K562 (cell line): ENCODE measurements at regions not wholly inside any gene's neighbourhood (a gene's known extent, or its start where the extent isn't known, plus 50 kb on each side); places are given as distances from the start of the nearest gene placed in this dataset.

Experiments used
- ATAC-seq: fragments of 200-7000 bp; cut with Tn5 transposase; 3 replicates; pipeline ENCODE4 v1.9.1; 2020; ENCODE audit warnings: moderate library complexity
- BruUV-seq: library from RNA; stranded (reverse); fragments of 400-500 nt; replicated peaks from 2 replicates; lab custom pipeline; 2021; lab: Mats Ljungman, UMichigan
- CTCF ChIA-PET: fragments of 300-600 bp; formaldehyde crosslinking; extraction: SDS; loops from one replicate; lab custom pipeline; 2021; ENCODE audit warnings: low intra/inter-chr PET ratio; lab: Yijun Ruan, JAX
- POLR2A ChIA-PET: fragments of 300-600, 350-650 bp; sonication (Branson Sonifier 250); formaldehyde crosslinking; extraction: SDS; loops from one replicate; lab custom pipeline; 2021; ENCODE audit warnings: antibody characterized with exemption, inconsistent platforms; lab: Yijun Ruan, JAX
- DNase-seq, 4 experiments: peaks; one replicate each; pipeline versions ENCODE4 v3.0.0 to v3.0.0-alpha.2; 2011 to 2018; ENCODE audit warnings: low spot score in 3 of 4, mixed read lengths in 3 of 4; ENCODE audit errors: extremely low read depth in 1 of 4
- FAIRE-seq: peaks from 2 replicates; lab custom pipeline; 2011; peaks lifted over from hg19 to GRCh38; lab: Jason Lieb, UNC
- H2AFZ ChIP-seq: 2 replicates; pipeline ENCODE4 v1.6.0; 2011; ENCODE audit warnings: low read depth, low read length, control low read depth, inconsistent platforms
- H3K27ac ChIP-seq: fragments of 200-600 bp; 3 replicates; pipeline ENCODE4 v1.8.0; 2011; ENCODE audit warnings: low read depth, mild to moderate bottlenecking, control low read depth, inconsistent platforms, low read length, moderate library complexity, mixed read lengths; ENCODE audit errors: extremely low read depth
- H3K27me3 ChIP-seq, 2 experiments: fragments of 300-600 bp in 1 of 2; 2 replicates in 1 of 2; 3 replicates in 1 of 2; pipeline versions ENCODE4 v1.6.0 to v1.8.0; 2011; ENCODE audit warnings: inconsistent platforms in 2 of 2, low read length in 2 of 2, mild to moderate bottlenecking in 1 of 2, mixed read lengths in 1 of 2, moderate library complexity in 1 of 2; ENCODE audit not compliant: control insufficient read depth in 2 of 2, insufficient read depth in 2 of 2
- H3K36me3 ChIP-seq: fragments of 300-600 bp; 3 replicates; pipeline ENCODE4 v1.8.0; 2011; ENCODE audit warnings: mild to moderate bottlenecking, low read length, inconsistent platforms; ENCODE audit not compliant: control insufficient read depth, insufficient read depth
- H3K4me1 ChIP-seq, 2 experiments: fragments of 200-600 bp in 1 of 2; replicated peaks in 1 of 2; 2 replicates in 1 of 2; 3 replicates in 1 of 2; pipeline versions ENCODE4 v1.5.1 to v1.8.0; 2011; ENCODE audit warnings: inconsistent platforms in 2 of 2, low read length in 2 of 2, mild to moderate bottlenecking in 1 of 2, mixed read lengths in 1 of 2, moderate library complexity in 1 of 2; ENCODE audit not compliant: control insufficient read depth in 2 of 2, insufficient read depth in 2 of 2
- H3K4me2 ChIP-seq: 2 replicates; pipeline ENCODE4 v1.6.1; 2011; ENCODE audit warnings: low read length, control low read depth, inconsistent platforms, mixed read lengths; ENCODE audit not compliant: insufficient read depth
- H3K4me3 ChIP-seq: fragments of 200-600 bp; sonication (generic), shearing (Covaris generic); 2 replicates; pipeline ENCODE4 v1.5.1; 2016; ENCODE audit warnings: control low read depth, inconsistent platforms
- H3K79me2 ChIP-seq: fragments of 200-600 bp; 3 replicates; pipeline ENCODE4 v1.8.0; 2011; ENCODE audit warnings: low read length, inconsistent platforms; ENCODE audit not compliant: control insufficient read depth, insufficient read depth
- H3K9ac ChIP-seq, 2 experiments: 2 replicates each; pipeline versions ENCODE4 v1.6.0 to v1.6.1; 2011; ENCODE audit warnings: low read depth in 2 of 2, low read length in 2 of 2, control low read depth in 1 of 2, inconsistent platforms in 1 of 2, mild to moderate bottlenecking in 1 of 2, mixed read lengths in 1 of 2; ENCODE audit not compliant: insufficient read depth in 1 of 2
- H3K9me1 ChIP-seq: one replicate; pipeline ENCODE4 v1.6.0; 2011; ENCODE audit warnings: inconsistent platforms, mild to moderate bottlenecking, low read length, moderate library complexity; ENCODE audit not compliant: control insufficient read depth, insufficient read depth
- H3K9me3 ChIP-seq: replicated peaks from 2 replicates; pipeline ENCODE4 v1.5.1; 2011; ENCODE audit warnings: low read depth, low read length, inconsistent platforms; ENCODE audit not compliant: control insufficient read depth, insufficient read depth
- H4K20me1 ChIP-seq: replicated peaks from 2 replicates; pipeline ENCODE4 v1.6.1; 2011; ENCODE audit warnings: low read length, inconsistent platforms, mixed read lengths; ENCODE audit not compliant: control insufficient read depth, insufficient read depth
- C11orf30 ChIP-seq: fragments of 450-650 bp; IDR thresholded peaks from 2 replicates; pipeline ENCODE4 v1.6.1; 2016; ENCODE audit warnings: low read depth, mild to moderate bottlenecking
- CBX2 ChIP-seq: fragments of 200-600 bp; sonication (generic); IDR thresholded peaks from one replicate; pipeline ENCODE4 v1.6.1; 2012; ENCODE audit warnings: mild to moderate bottlenecking, low read length, inconsistent platforms; ENCODE audit not compliant: insufficient read depth, poor library complexity, severe bottlenecking
- EGR1 ChIP-seq: fragments of 450-650 bp; conservative IDR thresholded peaks from 2 replicates; pipeline ENCODE4 v1.6.1; 2017; ENCODE audit warnings: mild to moderate bottlenecking
- HDAC3 ChIP-seq: fragments of 450-650 bp; IDR thresholded peaks from 2 replicates; pipeline ENCODE4 v1.6.1; 2018; ENCODE audit warnings: borderline replicate concordance, mild to moderate bottlenecking, moderate library complexity; ENCODE audit not compliant: partially characterized antibody
- MAFF ChIP-seq: IDR thresholded peaks from 2 replicates; pipeline ENCODE4 v1.6.1; 2012; ENCODE audit warnings: low read length, improper control_type of control experiment
- PURB ChIP-seq: sonication (generic); formaldehyde crosslinking; IDR thresholded peaks from 2 replicates; pipeline ENCODE4 v1.9.0; 2021; ENCODE audit warnings: low read depth, mild to moderate bottlenecking, missing genetic modification reagents
- SMAD3 ChIP-seq: fragments of 450-650 bp; formaldehyde crosslinking; conservative IDR thresholded peaks from 2 replicates; pipeline ENCODE4 v1.4.0; 2020; ENCODE audit warnings: mild to moderate bottlenecking
- ZC3H8 ChIP-seq: fragments of 450-650 bp; IDR thresholded peaks from 2 replicates; pipeline ENCODE4 v1.6.1; 2017
- ZNF316 ChIP-seq: fragments of 450-650 bp; IDR thresholded peaks from 2 replicates; pipeline ENCODE4 v1.6.1; 2016
- ZNF551 ChIP-seq: fragments of 250-450 bp; sonication (Bioruptor Pico); IDR thresholded peaks from 2 replicates; pipeline ENCODE4 v1.5.0; 2021; ENCODE audit warnings: mild to moderate bottlenecking, moderate library complexity
- ZNF785 ChIP-seq: fragments of 250-450 bp; sonication (Bioruptor Pico); IDR thresholded peaks from 2 replicates; pipeline ENCODE4 v1.4.0; 2020; ENCODE audit warnings: mild to moderate bottlenecking
- WGBS: fragments of 100-300 bp; shearing (Covaris generic); methylation state at CpG from one replicate; pipeline ENCODE4 v1.1.6; 2016; ENCODE audit warnings: low coverage, mixed read lengths; ENCODE audit not compliant: insufficient coverage; ENCODE audit errors: missing lambda C conversion rate; 5-methylcytosine and 5-hydroxymethylcytosine counted together
- in situ Hi-C: fragments of 300-500 bp; cut with MboI; formaldehyde crosslinking; loops from 4 replicates; pipeline ENCODE4 v1.15.0; 2018; ENCODE audit warnings: inconsistent platforms, mixed read lengths
- intact Hi-C: fragments of 100-400 bp; cut with micrococcal nuclease; formaldehyde crosslinking; loops from 2 replicates; pipeline ENCODE4 v1.14.2; 2022
- TF ChIP-seq, protein P1 (sequence below), 3 experiments: fragments of 200-800 bp in 1 of 3; fragments of 250-450 bp in 1 of 3; fragments of 450-650 bp in 1 of 3; sonication (Bioruptor Pico) in 1 of 3; sonication (Bioruptor generic) in 1 of 3; formaldehyde crosslinking in 1 of 3; IDR thresholded peaks; 2 replicates each; pipeline versions ENCODE4 v1.6.1 to v1.8.0; 2016 to 2022; ENCODE audit warnings: mild to moderate bottlenecking in 2 of 3, missing genetic modification characterization in 2 of 3, missing compliant biosample characterization in 1 of 3, moderate library complexity in 1 of 3
- TF ChIP-seq, protein P2 (sequence below): fragments of 450-650 bp; IDR thresholded peaks from 2 replicates; pipeline ENCODE4 v1.6.1; 2016; ENCODE audit warnings: mild to moderate bottlenecking
- TF ChIP-seq, protein P3 (sequence below), 2 experiments: IDR thresholded peaks; 2 replicates each; pipeline ENCODE4 v1.6.1; 2011; ENCODE audit warnings: borderline replicate concordance in 1 of 2, control low read depth in 1 of 2, low read depth in 1 of 2, low read length in 1 of 2, mild to moderate bottlenecking in 1 of 2, mixed read lengths in 1 of 2, moderate library complexity in 1 of 2; ENCODE audit not compliant: insufficient read depth in 1 of 2, insufficient read length in 1 of 2, poor library complexity in 1 of 2, severe bottlenecking in 1 of 2; ENCODE audit errors: extremely low read depth in 1 of 2

DNA sequence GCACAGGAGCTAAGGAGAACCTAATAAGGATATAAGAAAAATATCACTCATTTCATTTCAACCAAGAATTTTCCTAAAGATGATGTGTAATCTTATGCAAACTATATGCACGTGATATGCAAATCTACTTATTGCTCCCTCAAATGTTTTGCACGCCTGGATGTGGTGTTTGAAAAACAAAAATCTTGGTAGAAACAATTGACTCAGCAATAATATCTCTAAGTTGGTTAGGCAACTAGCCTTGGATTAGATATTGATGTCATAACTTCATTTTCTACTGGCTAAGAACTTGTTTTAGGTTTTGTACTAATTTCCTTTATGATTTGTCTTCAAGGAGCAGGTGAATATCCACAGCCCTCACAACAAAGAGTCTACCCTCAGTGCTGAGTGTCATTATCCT, 164.6 kb downstream of the TM2D1 start:
- no peaks in the 10 kb centered on the region for H3K9me1 ChIP-seq
- CTCF ChIA-PET: interaction anchor here (0.6 kb wide), 1 partner anchor 302 kb away, joined by 3 read pairs; no protein-coding TSS in a partner anchor
- ATAC-seq: no peak
- TF ChIP-seq HDAC3 (no peak), SMAD3 (CRISPR knock-in tag) (no peak), MAFF (peak; percentile 5; the same call in 1 of the 2 replicates), CBX2 (no peak), PURB (CRISPR knock-in tag) (no peak), ZNF551 (no peak), ZNF316 (peak; percentile 67), C11orf30 (0 out of 2 replicates have a peak, but pooled peaks have one; percentile 16), EGR1 (no peak), ZNF785 (no peak), ZC3H8 (no peak)
- TF ChIP-seq, protein P1, sequence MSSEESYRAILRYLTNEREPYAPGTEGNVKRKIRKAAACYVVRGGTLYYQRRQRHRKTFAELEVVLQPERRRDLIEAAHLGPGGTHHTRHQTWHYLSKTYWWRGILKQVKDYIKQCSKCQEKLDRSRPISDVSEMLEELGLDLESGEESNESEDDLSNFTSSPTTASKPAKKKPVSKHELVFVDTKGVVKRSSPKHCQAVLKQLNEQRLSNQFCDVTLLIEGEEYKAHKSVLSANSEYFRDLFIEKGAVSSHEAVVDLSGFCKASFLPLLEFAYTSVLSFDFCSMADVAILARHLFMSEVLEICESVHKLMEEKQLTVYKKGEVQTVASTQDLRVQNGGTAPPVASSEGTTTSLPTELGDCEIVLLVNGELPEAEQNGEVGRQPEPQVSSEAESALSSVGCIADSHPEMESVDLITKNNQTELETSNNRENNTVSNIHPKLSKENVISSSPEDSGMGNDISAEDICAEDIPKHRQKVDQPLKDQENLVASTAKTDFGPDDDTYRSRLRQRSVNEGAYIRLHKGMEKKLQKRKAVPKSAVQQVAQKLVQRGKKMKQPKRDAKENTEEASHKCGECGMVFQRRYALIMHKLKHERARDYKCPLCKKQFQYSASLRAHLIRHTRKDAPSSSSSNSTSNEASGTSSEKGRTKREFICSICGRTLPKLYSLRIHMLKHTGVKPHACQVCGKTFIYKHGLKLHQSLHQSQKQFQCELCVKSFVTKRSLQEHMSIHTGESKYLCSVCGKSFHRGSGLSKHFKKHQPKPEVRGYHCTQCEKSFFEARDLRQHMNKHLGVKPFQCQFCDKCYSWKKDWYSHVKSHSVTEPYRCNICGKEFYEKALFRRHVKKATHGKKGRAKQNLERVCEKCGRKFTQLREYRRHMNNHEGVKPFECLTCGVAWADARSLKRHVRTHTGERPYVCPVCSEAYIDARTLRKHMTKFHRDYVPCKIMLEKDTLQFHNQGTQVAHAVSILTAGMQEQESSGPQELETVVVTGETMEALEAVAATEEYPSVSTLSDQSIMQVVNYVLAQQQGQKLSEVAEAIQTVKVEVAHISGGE (CRISPR knock-in tag; IDR thresholded peaks at IDR 0.05): no peak
- TF ChIP-seq, protein P2, sequence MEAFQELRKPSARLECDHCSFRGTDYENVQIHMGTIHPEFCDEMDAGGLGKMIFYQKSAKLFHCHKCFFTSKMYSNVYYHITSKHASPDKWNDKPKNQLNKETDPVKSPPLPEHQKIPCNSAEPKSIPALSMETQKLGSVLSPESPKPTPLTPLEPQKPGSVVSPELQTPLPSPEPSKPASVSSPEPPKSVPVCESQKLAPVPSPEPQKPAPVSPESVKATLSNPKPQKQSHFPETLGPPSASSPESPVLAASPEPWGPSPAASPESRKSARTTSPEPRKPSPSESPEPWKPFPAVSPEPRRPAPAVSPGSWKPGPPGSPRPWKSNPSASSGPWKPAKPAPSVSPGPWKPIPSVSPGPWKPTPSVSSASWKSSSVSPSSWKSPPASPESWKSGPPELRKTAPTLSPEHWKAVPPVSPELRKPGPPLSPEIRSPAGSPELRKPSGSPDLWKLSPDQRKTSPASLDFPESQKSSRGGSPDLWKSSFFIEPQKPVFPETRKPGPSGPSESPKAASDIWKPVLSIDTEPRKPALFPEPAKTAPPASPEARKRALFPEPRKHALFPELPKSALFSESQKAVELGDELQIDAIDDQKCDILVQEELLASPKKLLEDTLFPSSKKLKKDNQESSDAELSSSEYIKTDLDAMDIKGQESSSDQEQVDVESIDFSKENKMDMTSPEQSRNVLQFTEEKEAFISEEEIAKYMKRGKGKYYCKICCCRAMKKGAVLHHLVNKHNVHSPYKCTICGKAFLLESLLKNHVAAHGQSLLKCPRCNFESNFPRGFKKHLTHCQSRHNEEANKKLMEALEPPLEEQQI: no peak
- TF ChIP-seq, protein P3, sequence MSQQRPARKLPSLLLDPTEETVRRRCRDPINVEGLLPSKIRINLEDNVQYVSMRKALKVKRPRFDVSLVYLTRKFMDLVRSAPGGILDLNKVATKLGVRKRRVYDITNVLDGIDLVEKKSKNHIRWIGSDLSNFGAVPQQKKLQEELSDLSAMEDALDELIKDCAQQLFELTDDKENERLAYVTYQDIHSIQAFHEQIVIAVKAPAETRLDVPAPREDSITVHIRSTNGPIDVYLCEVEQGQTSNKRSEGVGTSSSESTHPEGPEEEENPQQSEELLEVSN (IDR thresholded peaks at IDR 0.05; ENCODE audit: borderline replicate concordance in 1 of 2, extremely low read depth in 1 of 2, insufficient read depth in 1 of 2, insufficient read length in 1 of 2, low read depth in 1 of 2, low read length in 1 of 2, poor library complexity in 1 of 2, severe bottlenecking in 1 of 2): no peak

More for the DNA sequence above, 164.6 kb downstream of the TM2D1 start:
- no TSS peak for BruUV-seq
- POLR2A ChIA-PET: no interaction called here
- DNase-seq: no peak
- in situ Hi-C loops (no loop called here), intact Hi-C loops (no loop called here)
- no peaks in the 10 kb centered on the region for H4K20me1 ChIP-seq
- H3K4me2 ChIP-seq: no peak overlapping the region
- H3K27ac ChIP-seq: no peak overlapping the region
- H3K4me3 ChIP-seq: no peak overlapping the region
- peaks cover 2% of the 10 kb centered on the region; the same call in 1 of the 2 replicates for H3K9me3 ChIP-seq
- H3K27me3 ChIP-seq: no peaks in the 10 kb centered on the region
- no peaks in the 10 kb centered on the region for H3K36me3 ChIP-seq
- H3K9ac ChIP-seq: no peak overlapping the region
- H2AFZ ChIP-seq: no peak overlapping the region
- H3K79me2 ChIP-seq: no peaks in the 10 kb centered on the region
- no peaks in the 10 kb centered on the region for H3K4me1 ChIP-seq
- 0% methylated on average over 2 of the region's 2 CpGs for WGBS
- FAIRE-seq: no peak
